GM21723 (cell line): ENCODE measurements at regions not wholly inside any gene's neighbourhood (a gene's known extent, or its start where the extent isn't known, plus 50 kb on each side); places are given as distances from the start of the nearest gene placed in this dataset.
A peak's percentile ranks its signal among the peaks of the same experiment; 100 is the strongest.

Source experiments
- ATAC-seq: cut with Tn5 transposase; IDR thresholded peaks from one replicate; pipeline ENCODE4 v1.9.1; 2021; ENCODE audit warnings: mild to moderate bottlenecking, moderate library complexity; ENCODE audit not compliant: unreplicated experiment

- ATAC-seq, result no peak
These were observed 250.1 kb upstream of the MBL2 start for GRCh38 chr10:53022611-53023088.

- peak; percentile 80 for ATAC-seq
These were observed 240.7 kb upstream of the MBL2 start for GRCh38 chr10:53013201-53013810.

- no peak for ATAC-seq
These were observed 237.7 kb upstream of the MBL2 start for GRCh38 chr10:53009961-53010907.

- ATAC-seq, result no peak
These were observed 234.9 kb upstream of the MBL2 start for GRCh38 chr10:53007527-53007842.

GRCh38 chr10:53006663-53007526, 234.3 kb upstream of the MBL2 start:
- ATAC-seq, result no peak

GRCh38 chr10:53005612-53006345, 233.2 kb upstream of the MBL2 start:
- ATAC-seq, result no peak

- ATAC-seq, result peak; percentile 50
These were observed 230.5 kb upstream of the MBL2 start for GRCh38 chr10:53003094-53003493.

- ATAC-seq, result no peak
These were observed 227.1 kb upstream of the MBL2 start for GRCh38 chr10:52999681-53000080.

GRCh38 chr10:52999258-52999657, 226.7 kb upstream of the MBL2 start:
- ATAC-seq, result no peak

GRCh38 chr10:52997007-52997406, 224.4 kb upstream of the MBL2 start:
- ATAC-seq, result no peak

GRCh38 chr10:52994370-52994769, 221.8 kb upstream of the MBL2 start:
- ATAC-seq, result no peak

- no peak for ATAC-seq
These were observed 220.5 kb upstream of the MBL2 start for GRCh38 chr10:52993109-52993508.

- ATAC-seq, result no peak
These were observed 220.0 kb upstream of the MBL2 start for GRCh38 chr10:52992567-52992966.

- no peak for ATAC-seq
These were observed 216.3 kb upstream of the MBL2 start for GRCh38 chr10:52988923-52989322.

- ATAC-seq, result no peak
These were observed 213.5 kb upstream of the MBL2 start for GRCh38 chr10:52986125-52986524.

- no peak for ATAC-seq
These were observed 211.6 kb upstream of the MBL2 start for GRCh38 chr10:52984169-52984568.

- no peak for ATAC-seq
These were observed 206.9 kb upstream of the MBL2 start for GRCh38 chr10:52979295-52979990.

GRCh38 chr10:52977581-52977980, 205.0 kb upstream of the MBL2 start:
- no peak for ATAC-seq

- no peak for ATAC-seq
These were observed 195.5 kb upstream of the MBL2 start for GRCh38 chr10:52967806-52968795.
